ENCODE measurements at regions not wholly inside any gene's neighbourhood (a gene's known extent, or its start where the extent isn't known, plus 50 kb on each side); places are given as distances from the start of the nearest gene placed in this dataset.

DNA sequence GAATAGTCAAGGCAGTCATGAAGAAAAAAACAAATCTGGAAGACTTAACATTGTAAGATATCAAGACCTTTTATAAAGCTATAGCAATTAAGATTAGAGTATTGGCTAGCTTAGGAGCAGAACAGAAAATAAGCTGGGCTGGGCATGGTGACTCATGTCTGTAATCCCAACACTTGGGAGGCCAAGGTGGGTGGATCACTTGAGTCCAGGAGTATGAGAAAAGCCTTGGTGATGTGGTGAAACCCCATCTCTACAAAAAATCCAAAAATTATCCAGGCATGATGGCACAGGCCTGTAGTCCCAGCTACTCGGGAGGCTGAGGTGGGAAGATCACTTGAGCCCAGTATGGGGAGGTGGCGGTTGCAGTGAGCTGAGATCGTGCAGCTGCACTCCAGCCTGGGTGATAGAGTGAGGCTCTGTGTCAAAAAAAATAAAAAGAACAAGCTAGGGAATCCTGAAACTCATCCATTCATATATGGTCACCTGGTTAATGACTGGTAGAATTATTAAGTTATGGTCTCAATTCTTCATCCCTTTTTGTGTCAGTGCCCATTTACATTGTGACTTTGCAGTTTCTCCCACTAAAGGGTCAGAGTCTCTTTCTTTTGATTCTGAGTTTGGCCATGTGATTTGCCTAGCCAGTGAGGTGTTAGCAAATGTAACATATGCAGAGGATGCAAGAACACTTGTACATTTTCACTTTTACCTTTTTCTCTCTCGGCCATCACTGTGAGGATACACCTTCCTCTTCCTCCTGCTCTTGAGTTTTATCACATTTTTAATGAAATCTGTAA is 144.6 kb upstream of the SGCD start:
- DNase-seq (ENCODE audit: low read depth), result no peak
- TF ChIP-seq, protein P1, sequence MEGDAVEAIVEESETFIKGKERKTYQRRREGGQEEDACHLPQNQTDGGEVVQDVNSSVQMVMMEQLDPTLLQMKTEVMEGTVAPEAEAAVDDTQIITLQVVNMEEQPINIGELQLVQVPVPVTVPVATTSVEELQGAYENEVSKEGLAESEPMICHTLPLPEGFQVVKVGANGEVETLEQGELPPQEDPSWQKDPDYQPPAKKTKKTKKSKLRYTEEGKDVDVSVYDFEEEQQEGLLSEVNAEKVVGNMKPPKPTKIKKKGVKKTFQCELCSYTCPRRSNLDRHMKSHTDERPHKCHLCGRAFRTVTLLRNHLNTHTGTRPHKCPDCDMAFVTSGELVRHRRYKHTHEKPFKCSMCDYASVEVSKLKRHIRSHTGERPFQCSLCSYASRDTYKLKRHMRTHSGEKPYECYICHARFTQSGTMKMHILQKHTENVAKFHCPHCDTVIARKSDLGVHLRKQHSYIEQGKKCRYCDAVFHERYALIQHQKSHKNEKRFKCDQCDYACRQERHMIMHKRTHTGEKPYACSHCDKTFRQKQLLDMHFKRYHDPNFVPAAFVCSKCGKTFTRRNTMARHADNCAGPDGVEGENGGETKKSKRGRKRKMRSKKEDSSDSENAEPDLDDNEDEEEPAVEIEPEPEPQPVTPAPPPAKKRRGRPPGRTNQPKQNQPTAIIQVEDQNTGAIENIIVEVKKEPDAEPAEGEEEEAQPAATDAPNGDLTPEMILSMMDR (IDR thresholded peaks at IDR 0.05; ENCODE audit: insufficient read depth, low read depth, low read length, missing control alignments), result no peak
- no peak overlapping the region for H3K4me3 ChIP-seq (ENCODE audit: low read depth, low read length)

DNA sequence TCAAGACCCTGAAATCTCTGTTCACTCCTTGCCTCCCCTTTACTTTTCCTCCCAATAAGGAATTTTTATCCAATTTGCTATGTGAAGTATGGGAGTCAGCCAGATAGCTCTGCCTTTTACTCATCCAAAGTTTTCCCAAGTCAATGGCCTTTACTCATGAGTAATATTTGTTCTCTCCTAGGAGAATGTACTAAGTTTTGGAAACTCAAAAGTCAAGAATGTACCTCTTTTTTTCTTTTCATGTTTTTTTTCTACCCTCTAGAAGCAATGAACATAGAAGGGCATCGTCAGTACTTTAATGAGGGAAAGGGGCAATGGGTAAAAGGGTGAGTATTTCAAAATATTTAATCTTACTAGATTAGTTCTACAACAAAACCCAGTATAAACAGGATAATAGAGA is 140.2 kb upstream of the SGCD start:
- DNase-seq (ENCODE audit: low read depth), result no peak
- TF ChIP-seq, protein P1 (IDR thresholded peaks at IDR 0.05; ENCODE audit: insufficient read depth, low read depth, low read length, missing control alignments), result no peak

DNA sequence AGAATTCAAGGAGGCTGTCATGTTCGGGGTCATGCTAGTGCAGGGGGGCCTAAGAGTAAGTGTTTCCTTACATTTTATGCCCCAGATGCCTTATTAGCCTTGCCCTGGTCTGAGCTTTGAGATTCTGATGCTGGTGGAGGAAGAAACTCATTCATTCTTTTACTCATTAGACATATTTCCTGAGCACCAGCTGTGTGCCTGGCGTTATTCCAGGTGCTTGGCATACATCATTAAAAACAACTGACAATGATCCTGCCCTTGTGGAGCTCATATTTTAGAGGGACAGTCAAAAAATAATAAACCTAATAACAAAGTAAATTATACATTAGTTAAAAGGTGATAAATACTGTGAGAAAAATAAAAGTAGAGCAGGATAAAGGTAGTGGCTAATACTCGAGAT is 138.9 kb upstream of the SGCD start:
- no peak for DNase-seq (ENCODE audit: low read depth)
- TF ChIP-seq, protein P1 (IDR thresholded peaks at IDR 0.05; ENCODE audit: insufficient read depth, low read depth, low read length, missing control alignments), result no peak

More for the DNA sequence above, 140.2 kb upstream of the SGCD start:
- no peak overlapping the region for H3K4me3 ChIP-seq (ENCODE audit: low read depth, low read length)

DNA sequence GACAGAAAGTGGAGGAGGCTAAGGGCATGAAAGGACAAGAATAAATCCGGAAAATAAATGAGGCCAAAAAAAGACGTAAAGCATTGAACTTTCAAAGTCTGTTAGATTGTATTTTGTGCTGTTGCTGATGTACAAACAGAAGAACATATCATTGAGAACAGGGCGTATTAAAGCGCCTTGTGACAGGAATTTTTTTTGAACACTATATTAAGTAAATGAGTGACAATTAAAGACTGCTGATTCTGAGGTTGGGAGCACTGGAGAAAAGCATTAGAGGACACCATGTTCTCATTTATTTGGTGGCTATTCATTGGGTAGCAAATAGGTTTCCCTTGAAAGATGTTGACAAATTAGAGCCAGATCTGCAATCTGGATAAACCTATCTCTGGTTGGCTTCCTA is 137.3 kb upstream of the SGCD start:
- TF ChIP-seq, protein P1 (IDR thresholded peaks at IDR 0.05; ENCODE audit: insufficient read depth, low read depth, low read length, missing control alignments), result no peak
- DNase-seq (ENCODE audit: low read depth), result no peak
- no peak overlapping the region for H3K4me3 ChIP-seq (ENCODE audit: low read depth, low read length)

More for the DNA sequence above, 138.9 kb upstream of the SGCD start:
- H3K4me3 ChIP-seq (ENCODE audit: low read depth, low read length), result no peak overlapping the region

DNA sequence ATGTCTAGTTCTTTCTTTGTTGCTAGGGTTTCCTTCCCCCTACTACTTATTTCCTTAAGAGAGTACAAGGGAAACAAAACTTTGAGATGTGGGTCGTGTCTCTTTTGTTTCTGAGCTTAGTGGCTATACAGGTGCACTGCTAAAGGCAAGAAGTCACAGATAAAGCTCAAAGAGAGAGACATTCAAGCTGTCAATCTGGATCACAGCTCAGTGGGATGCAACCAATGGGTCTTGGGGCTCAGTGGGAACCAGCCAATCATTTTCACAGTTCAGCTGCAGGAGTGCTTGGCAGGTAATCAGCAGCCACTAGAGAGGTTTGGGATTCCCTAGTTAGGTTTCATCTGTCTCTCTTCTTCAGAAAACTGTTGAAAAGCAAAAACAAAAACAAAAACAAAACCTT is 135.4 kb upstream of the SGCD start:
- TF ChIP-seq, protein P1 (IDR thresholded peaks at IDR 0.05; ENCODE audit: insufficient read depth, low read depth, low read length, missing control alignments), result no peak
- no peak for DNase-seq (ENCODE audit: low read depth)
- no peak overlapping the region for H3K4me3 ChIP-seq (ENCODE audit: low read depth, low read length)

DNA sequence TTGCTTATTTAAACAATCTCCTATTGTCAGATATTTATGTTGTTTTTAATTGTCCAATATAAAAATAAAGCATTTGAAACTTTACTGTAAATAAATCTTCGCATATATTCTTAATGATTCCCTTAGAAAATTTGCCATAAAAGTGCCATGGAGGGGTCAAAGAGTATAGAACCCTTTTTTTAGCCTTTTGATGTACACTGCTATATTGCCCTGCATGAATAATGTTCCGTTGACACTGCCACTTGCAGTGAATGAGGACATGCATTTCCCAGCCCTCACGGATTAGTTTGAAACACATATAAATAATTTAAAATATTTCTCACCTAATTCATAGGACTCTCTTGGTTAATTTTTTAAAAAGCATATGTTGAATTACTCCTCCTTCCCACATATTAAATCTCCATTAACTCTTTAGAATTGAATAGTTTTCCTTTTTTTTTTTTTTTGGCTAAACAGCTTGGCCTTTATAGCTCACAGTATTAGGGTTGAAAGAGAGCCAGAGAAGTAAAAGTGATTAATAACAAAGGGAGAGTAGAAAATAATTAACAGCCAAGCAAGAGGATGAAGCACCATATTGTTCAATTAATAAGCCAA is 129.8 kb upstream of the SGCD start:
- DNase-seq (ENCODE audit: low read depth), result no peak
- TF ChIP-seq, protein P1 (IDR thresholded peaks at IDR 0.05; ENCODE audit: insufficient read depth, low read depth, low read length, missing control alignments), result no peak
- no peak overlapping the region for H3K4me3 ChIP-seq (ENCODE audit: low read depth, low read length)

All from GM12865 (cell line).